K562 (cell line): ENCODE measurements at regions not wholly inside any gene's neighbourhood (a gene's known extent, or its start where the extent isn't known, plus 50 kb on each side); places are given as distances from the start of the nearest gene placed in this dataset.

ENCODE experiments used
- ELF4 ChIP-seq: fragments of 450-650 bp; formaldehyde crosslinking; IDR thresholded peaks from 2 replicates; pipeline ENCODE4 v1.4.0; 2022; ENCODE audit warnings: missing genetic modification characterization
- ETV6 ChIP-seq, 3 experiments: fragments of 150-350 bp in 1 of 3; sonication (generic) in 1 of 3; formaldehyde crosslinking in 1 of 3; IDR thresholded peaks; 2 replicates each; pipeline versions ENCODE4 v1.6.1 to v1.8.0; 2014 to 2022; ENCODE audit warnings: borderline replicate concordance in 2 of 3, low read depth in 2 of 3, antibody characterized with exemption in 1 of 3, low read length in 1 of 3, mild to moderate bottlenecking in 1 of 3, missing genetic modification reagents in 1 of 3
- KAT2B ChIP-seq: IDR thresholded peaks from one replicate; pipeline ENCODE4 v1.6.1; 2012; ENCODE audit warnings: low read depth, mild to moderate bottlenecking, control low read depth, inconsistent platforms, low read length, moderate library complexity
- NKRF ChIP-seq: fragments of 450-650 bp; IDR thresholded peaks from 2 replicates; pipeline ENCODE4 v1.6.1; 2016; ENCODE audit warnings: borderline replicate concordance
- POLR2A ChIP-seq: fragments of 450-650 bp; conservative IDR thresholded peaks from 2 replicates; pipeline ENCODE4 v1.6.1; 2016
- SP2 ChIP-seq: IDR thresholded peaks from 2 replicates; pipeline ENCODE4 v1.6.1; 2011; ENCODE audit warnings: mild to moderate bottlenecking, low read depth, low read length, moderate library complexity; ENCODE audit not compliant: poor library complexity, severe bottlenecking; ENCODE audit errors: extremely low read depth
- ZNF324 ChIP-seq: fragments of 250-450 bp; sonication (Bioruptor Pico); IDR thresholded peaks from 2 replicates; pipeline ENCODE4 v1.4.0; 2020; ENCODE audit warnings: mild to moderate bottlenecking
- TF ChIP-seq, protein P1 (sequence below): fragments of 250-450 bp; sonication (Bioruptor Pico); IDR thresholded peaks from 2 replicates; pipeline ENCODE4 v1.5.0; 2021; ENCODE audit warnings: mild to moderate bottlenecking, borderline replicate concordance

GRCh38 chr4:156291317-156291716 lies 337.7 kb upstream of the CTSO start:
- TF ChIP-seq ETV6 (IDR thresholded peaks at IDR 0.05; ENCODE audit: borderline replicate concordance in 1 of 2, low read depth in 2 of 2, low read length in 1 of 2) (no peak), ETV6 (CRISPR knock-in tag; IDR thresholded peaks at IDR 0.05; ENCODE audit: borderline replicate concordance) (no peak), POLR2A (no peak), ZNF324 (CRISPR knock-in tag) (no peak), KAT2B (no peak), NKRF (no peak), SP2 (no peak), ELF4 (CRISPR knock-in tag) (no peak)
- TF ChIP-seq, protein P1, sequence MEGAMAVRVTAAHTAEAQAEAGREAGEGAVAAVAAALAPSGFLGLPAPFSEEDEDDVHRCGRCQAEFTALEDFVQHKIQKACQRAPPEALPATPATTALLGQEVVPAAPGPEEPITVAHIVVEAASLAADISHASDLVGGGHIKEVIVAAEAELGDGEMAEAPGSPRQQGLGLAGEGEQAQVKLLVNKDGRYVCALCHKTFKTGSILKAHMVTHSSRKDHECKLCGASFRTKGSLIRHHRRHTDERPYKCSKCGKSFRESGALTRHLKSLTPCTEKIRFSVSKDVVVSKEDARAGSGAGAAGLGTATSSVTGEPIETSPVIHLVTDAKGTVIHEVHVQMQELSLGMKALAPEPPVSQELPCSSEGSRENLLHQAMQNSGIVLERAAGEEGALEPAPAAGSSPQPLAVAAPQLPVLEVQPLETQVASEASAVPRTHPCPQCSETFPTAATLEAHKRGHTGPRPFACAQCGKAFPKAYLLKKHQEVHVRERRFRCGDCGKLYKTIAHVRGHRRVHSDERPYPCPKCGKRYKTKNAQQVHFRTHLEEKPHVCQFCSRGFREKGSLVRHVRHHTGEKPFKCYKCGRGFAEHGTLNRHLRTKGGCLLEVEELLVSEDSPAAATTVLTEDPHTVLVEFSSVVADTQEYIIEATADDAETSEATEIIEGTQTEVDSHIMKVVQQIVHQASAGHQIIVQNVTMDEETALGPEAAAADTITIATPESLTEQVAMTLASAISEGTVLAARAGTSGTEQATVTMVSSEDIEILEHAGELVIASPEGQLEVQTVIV (CRISPR knock-in tag), result no peak
